MM.1S (cell line): ENCODE measurements at regions not wholly inside any gene's neighbourhood (a gene's known extent, or its start where the extent isn't known, plus 50 kb on each side); places are given as distances from the start of the nearest gene placed in this dataset.

Source experiments
- EZH2 ChIP-seq: fragments of 300-600 bp; sonication (generic); optimal IDR thresholded peaks from 2 replicates; pipeline ENCODE3; 2017; ENCODE audit warnings: low read depth, mild to moderate bottlenecking, antibody characterized with exemption, low read length, mixed read lengths
- EZH2phosphoT487 ChIP-seq: fragments of 300-600 bp; sonication (generic); IDR thresholded peaks from 2 replicates; pipeline ENCODE4 v1.6.1; 2018; ENCODE audit warnings: antibody characterized with exemption, low read length
- TF ChIP-seq, protein P1 (sequence below): fragments of 300-600 bp; sonication (generic); IDR thresholded peaks from 2 replicates; pipeline ENCODE4 v1.5.1; 2016; ENCODE audit warnings: antibody characterized with exemption, low read length, mixed read lengths

DNA sequence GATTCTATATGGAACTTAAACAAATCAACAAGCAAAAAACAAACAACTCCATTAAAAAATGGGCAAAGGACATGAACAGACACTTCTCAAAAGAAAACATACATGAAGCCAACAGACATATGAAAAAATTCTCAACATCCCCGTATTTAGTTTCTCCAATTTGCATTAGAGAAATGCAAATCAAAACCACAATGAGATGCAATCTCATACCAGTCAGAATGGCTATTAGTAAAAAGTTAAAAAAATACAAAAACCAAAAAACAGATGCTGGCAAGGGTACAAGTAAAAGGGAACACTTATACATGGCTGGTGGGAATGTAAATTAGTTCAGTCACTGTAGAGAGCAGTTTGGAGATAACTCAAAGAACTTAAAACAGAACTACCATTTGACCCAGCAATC lies 342.1 kb upstream of the NUDT12 start:
- TF ChIP-seq, protein P1, sequence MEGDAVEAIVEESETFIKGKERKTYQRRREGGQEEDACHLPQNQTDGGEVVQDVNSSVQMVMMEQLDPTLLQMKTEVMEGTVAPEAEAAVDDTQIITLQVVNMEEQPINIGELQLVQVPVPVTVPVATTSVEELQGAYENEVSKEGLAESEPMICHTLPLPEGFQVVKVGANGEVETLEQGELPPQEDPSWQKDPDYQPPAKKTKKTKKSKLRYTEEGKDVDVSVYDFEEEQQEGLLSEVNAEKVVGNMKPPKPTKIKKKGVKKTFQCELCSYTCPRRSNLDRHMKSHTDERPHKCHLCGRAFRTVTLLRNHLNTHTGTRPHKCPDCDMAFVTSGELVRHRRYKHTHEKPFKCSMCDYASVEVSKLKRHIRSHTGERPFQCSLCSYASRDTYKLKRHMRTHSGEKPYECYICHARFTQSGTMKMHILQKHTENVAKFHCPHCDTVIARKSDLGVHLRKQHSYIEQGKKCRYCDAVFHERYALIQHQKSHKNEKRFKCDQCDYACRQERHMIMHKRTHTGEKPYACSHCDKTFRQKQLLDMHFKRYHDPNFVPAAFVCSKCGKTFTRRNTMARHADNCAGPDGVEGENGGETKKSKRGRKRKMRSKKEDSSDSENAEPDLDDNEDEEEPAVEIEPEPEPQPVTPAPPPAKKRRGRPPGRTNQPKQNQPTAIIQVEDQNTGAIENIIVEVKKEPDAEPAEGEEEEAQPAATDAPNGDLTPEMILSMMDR: no peak
- TF ChIP-seq EZH2 (no peak), EZH2phosphoT487 (no peak)
